Mesothelial cell of epicardium (in vitro differentiated cells): ENCODE measurements at regions not wholly inside any gene's neighbourhood (a gene's known extent, or its start where the extent isn't known, plus 50 kb on each side); places are given as distances from the start of the nearest gene placed in this dataset.

Source experiments
- DNase-seq, 2 experiments: peaks; one replicate each; pipeline ENCODE4 v3.0.0; 2021; ENCODE audit warnings: low spot score in 2 of 2; ENCODE audit not compliant: unreplicated experiment in 2 of 2
- H3K27ac Mint-ChIP-seq: 2 replicates; pipeline ENCODE4 v1.8.0; 2021; ENCODE audit warnings: mixed read lengths
- H3K27me3 Mint-ChIP-seq: 2 replicates; pipeline ENCODE4 v1.8.0; 2021; ENCODE audit warnings: low read depth, mixed read lengths
- H3K36me3 Mint-ChIP-seq: 2 replicates; pipeline ENCODE4 v1.8.0; 2021; ENCODE audit warnings: mixed read lengths
- H3K4me1 Mint-ChIP-seq: 2 replicates; pipeline ENCODE4 v1.8.0; 2021; ENCODE audit warnings: mixed read lengths
- H3K4me3 Mint-ChIP-seq: 2 replicates; pipeline ENCODE4 v1.8.0; 2021; ENCODE audit warnings: mild to moderate bottlenecking, moderate library complexity, mixed read lengths
- H3K9me3 Mint-ChIP-seq: 2 replicates; pipeline ENCODE4 v1.8.0; 2021; ENCODE audit warnings: mixed read lengths
- TF ChIP-seq, protein P1 (sequence below): fragments of 200-600 bp; sonication (generic); IDR thresholded peaks from one replicate; pipeline ENCODE4 v1.5.0; 2021; ENCODE audit warnings: antibody characterized with exemption; ENCODE audit not compliant: unreplicated experiment

GRCh38 chr2:45288532-45289417 lies 279.5 kb upstream of the SIX2 start:
- Mint-ChIP-seq H3K9me3 (no peaks in the 10 kb centered on the region), H3K4me1 (peaks cover 5% of the 10 kb centered on the region), H3K27me3 (peaks cover 10% of the 10 kb centered on the region), H3K4me3 (no peak overlapping the region), H3K27ac (no peak overlapping the region), H3K36me3 (no peaks in the 10 kb centered on the region)
- DNase-seq, result no peak
- TF ChIP-seq, protein P1, sequence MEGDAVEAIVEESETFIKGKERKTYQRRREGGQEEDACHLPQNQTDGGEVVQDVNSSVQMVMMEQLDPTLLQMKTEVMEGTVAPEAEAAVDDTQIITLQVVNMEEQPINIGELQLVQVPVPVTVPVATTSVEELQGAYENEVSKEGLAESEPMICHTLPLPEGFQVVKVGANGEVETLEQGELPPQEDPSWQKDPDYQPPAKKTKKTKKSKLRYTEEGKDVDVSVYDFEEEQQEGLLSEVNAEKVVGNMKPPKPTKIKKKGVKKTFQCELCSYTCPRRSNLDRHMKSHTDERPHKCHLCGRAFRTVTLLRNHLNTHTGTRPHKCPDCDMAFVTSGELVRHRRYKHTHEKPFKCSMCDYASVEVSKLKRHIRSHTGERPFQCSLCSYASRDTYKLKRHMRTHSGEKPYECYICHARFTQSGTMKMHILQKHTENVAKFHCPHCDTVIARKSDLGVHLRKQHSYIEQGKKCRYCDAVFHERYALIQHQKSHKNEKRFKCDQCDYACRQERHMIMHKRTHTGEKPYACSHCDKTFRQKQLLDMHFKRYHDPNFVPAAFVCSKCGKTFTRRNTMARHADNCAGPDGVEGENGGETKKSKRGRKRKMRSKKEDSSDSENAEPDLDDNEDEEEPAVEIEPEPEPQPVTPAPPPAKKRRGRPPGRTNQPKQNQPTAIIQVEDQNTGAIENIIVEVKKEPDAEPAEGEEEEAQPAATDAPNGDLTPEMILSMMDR, result no peak

DNA sequence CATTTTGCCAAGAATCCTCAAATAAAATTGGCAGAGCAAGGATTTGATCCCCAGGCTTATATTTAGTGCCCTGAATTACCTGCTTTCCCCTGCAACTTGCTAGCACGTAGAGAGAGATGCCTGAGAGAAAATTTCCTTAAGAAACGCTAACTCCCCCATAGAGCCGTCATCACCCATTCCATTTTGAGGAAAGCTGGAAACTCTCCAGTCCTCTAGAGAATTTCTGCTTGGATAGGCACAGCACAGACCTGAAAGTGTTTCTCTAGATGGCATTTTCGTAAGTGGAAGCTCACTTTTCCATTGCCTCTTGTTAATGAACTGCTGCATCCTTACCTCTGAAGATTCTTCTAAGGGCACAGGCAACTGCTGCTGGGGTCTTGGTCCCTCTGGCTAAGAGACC lies 277.8 kb upstream of the SIX2 start:
- TF ChIP-seq, protein P1, result no peak
- Mint-ChIP-seq H3K4me1 (peaks cover 3% of the 10 kb centered on the region), H3K36me3 (no peaks in the 10 kb centered on the region), H3K4me3 (no peak overlapping the region), H3K27ac (no peak overlapping the region), H3K27me3 (peaks cover 11% of the 10 kb centered on the region), H3K9me3 (no peaks in the 10 kb centered on the region)
- no peak for DNase-seq

DNA sequence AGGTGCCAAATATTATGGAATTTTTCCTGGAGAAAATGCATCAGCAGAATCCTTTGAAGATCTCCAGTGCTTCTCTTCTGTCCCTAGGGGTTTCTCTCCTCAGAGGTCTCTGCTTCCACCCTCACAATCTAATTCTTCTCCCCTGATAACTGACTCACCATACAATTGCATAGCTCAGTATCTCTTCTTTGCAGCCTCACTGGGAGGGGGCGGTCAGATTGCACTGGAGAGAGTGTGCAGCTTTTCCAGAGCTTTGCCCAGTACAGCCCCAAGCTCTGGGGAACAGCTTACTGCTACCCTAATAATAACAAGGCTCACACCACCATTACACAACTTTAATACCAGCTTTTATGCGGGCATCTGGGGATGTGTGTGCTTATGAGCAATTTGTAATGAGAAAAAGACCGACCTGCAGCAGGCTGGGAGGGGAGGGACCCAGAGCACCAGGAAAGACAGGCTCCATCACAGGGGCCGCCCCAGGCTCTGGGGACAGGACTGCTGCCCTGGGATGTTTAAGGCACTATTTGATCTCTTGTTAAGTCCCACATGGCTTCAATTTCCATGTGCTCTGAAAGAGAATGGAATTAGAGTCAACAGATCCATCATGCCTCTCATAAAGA lies 276.6 kb upstream of the SIX2 start:
- H3K27me3 Mint-ChIP-seq, result peaks cover 12% of the 10 kb centered on the region
- H3K36me3 Mint-ChIP-seq, result no peaks in the 10 kb centered on the region
- no peak for DNase-seq
- no peaks in the 10 kb centered on the region for H3K4me1 Mint-ChIP-seq
- TF ChIP-seq, protein P1, result no peak
- H3K9me3 Mint-ChIP-seq, result no peaks in the 10 kb centered on the region
- no peak overlapping the region for H3K4me3 Mint-ChIP-seq
- no peak overlapping the region for H3K27ac Mint-ChIP-seq

- peaks cover 3% of the 10 kb centered on the region for H3K4me1 Mint-ChIP-seq
- no peaks in the 10 kb centered on the region for H3K9me3 Mint-ChIP-seq
- H3K36me3 Mint-ChIP-seq, result no peaks in the 10 kb centered on the region
- peaks cover 15% of the 10 kb centered on the region for H3K27me3 Mint-ChIP-seq
- TF ChIP-seq, protein P1, result no peak
- DNase-seq, result no peak
- no peak overlapping the region for H3K4me3 Mint-ChIP-seq
- no peak overlapping the region for H3K27ac Mint-ChIP-seq
Measured at GRCh38 chr2:45285311-45285710, 276.1 kb upstream of the SIX2 start.

- H3K27me3 Mint-ChIP-seq, result peaks cover 15% of the 10 kb centered on the region
- H3K4me3 Mint-ChIP-seq, result no peak overlapping the region
- no peaks in the 10 kb centered on the region for H3K9me3 Mint-ChIP-seq
- H3K4me1 Mint-ChIP-seq, result peaks cover 3% of the 10 kb centered on the region
- DNase-seq, result no peak
- no peaks in the 10 kb centered on the region for H3K36me3 Mint-ChIP-seq
- TF ChIP-seq, protein P1, result no peak
- no peak overlapping the region for H3K27ac Mint-ChIP-seq
Measured at GRCh38 chr2:45284621-45284995, 275.4 kb upstream of the SIX2 start.
